ENCODE measurements at regions not wholly inside any gene's neighbourhood (a gene's known extent, or its start where the extent isn't known, plus 50 kb on each side); places are given as distances from the start of the nearest gene placed in this dataset.
"Not testable (repeated sequence)": the region's sequence is repeated elsewhere in the genome, so short reads cannot be mapped to it uniquely, and the experiment has no call there.

DNA sequence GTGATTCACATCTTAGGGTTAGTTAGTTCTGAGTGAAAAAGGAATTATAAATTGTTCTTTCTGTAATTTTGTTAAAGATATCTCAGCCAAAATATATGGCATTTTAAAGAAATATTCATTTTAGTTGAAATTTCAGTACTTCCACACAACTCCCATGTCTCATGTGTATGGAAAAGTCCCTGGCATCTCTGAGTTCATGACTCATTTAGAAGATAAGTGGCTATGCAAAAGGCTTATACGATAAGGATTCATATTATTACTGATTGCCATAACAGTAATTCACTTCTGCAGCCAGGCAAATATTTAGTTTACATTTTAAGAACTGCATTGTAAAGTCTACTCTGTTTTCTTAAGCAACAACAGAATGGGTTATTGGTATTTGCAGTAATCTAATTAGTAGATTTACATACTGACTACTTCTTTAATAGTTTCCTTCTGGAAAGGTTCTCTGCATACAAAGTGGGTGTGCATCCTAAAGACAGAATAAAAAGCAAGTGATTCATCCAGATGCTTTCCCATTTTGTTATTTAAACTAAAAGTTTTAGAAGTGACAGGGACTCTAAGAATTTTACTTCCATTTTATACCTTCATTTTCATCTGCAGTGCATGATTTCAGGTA, 682.4 kb upstream of the PABPC4L start:
- DNase-seq (ENCODE audit: low read depth): no peak

DNA sequence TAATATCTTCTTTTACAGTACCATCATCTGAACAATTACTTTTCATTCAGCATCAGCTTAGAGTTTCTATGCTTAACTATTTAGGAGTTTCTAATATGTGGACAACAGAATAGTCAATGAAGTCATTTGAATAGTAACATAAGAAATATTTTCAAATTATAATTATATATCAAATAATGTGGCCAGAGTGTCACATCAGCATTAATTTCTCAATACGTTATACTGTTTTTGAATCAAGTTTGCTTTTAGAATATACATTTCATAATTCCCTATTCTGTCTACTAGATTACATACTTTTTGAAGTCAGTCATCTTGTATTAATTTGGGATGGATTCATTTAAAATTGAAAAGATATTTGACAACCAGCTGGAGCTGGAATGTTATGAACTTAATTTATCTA, 677.4 kb upstream of the PABPC4L start:
- DNase-seq (ENCODE audit: low read depth): no peak

DNA sequence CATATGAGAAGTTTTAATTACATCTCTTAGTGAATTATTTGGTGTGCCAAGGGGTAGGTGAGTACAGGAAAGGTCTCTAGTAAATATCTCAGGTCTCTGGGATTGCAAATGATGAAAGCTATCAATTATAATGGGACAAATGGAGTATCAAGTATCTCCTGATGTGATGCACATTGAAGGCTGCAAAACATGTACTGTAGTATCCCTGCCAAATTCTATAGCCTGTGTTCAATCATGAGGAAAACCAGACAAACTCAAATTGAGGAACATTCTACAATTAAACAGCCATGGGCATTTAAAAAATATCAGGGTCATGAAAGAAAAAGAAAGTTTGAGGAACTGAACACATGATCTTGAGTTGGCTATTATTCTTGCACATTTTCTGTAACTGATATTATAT, 665.4 kb upstream of the PABPC4L start:
- DNase-seq (ENCODE audit: low read depth): no peak

DNA sequence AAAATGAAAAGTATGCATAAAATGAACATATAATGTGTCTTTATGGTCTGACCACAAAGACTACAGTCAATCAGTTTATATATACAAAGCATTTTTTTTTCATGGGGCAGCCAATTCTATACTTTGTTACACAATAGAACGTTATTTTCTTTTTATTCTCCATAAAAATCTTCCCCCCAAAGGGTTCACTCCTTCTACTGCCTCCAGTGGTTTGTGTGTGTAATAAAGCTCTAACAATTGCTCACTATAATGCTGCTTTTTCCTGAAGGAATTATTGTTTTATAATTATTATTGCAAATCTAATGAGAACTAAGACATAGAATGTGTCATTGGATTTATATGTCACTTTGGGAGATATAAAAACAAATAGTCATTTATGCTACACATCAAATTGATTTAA, 664.1 kb upstream of the PABPC4L start:
- peak; percentile 12 for DNase-seq (ENCODE audit: low read depth)

DNA sequence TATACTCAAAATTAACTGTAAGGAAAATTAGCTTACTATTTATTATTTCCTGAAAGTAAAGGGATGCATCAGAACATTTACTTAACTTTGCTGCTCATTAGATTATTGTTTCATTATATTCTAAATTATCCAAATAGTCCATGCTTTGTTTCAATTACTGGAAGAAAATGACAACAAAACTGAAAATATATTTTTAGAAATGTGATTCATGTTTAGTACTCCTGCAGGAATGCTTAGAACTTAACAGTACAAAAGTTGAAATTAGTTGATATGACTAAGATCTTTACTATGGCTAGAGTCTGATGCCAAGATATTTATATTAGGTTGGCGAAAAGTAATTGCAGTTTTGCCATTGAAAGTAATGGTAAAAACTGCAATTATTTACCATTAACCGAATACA, 660.5 kb upstream of the PABPC4L start:
- DNase-seq (ENCODE audit: low read depth): peak; percentile 64

DNA sequence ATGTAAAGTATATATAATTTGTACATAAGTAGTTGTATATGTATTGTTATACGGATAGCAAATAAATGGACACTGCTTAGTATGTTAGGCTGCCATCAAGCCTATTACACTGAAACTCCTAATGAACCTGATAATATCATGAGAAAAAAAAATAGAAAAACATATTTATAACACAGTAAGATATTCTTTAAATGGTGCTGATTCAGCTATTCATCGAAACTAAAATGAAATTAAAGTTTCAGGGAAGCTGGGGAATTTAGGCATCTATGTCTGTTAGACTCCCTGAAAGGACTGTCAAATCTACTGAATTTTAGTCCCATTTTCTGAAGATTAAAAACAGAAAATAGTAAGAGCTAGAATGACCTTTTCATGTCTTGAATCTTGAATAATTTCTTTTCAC, 647.1 kb upstream of the PABPC4L start:
- no peak for DNase-seq (ENCODE audit: low read depth)

DNA sequence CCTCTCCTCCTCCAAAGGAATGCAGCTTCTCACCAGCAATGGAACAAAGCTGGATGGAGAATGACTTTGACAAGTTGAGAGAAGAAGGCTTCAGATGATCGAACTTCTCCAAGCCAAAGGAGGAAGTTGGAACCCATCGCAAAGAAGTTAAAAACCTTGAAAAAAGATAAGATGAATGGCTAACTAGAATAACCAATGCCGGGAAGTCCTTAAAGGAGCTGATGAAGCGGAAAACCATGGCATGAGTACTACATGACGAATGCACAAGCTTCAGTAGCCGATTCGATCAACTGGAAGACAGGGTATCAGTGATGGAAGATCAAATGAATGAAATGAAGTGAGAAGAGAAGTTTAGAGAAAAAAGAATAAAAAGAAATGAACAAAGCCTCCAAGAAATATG, 629.2 kb upstream of the PABPC4L start:
- DNase-seq (ENCODE audit: low read depth): not testable (repeated sequence)

DNA sequence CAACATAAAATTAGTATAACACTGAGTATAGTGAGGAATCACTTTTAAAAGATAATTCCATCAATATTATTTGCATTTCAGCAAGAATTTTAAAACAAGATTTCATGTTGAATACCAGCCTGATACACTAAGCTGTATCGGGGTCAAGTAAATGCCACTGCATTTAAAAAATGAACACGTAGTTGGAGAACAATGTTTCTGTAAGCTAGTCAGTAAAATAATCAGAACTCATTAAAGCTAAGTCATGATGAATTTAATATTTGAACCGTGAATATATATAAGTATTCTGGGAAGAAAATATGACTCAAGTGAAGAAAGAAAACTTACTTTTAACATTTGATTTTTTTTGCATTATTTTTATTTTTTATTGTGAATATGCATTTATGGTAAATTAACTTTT, 611.0 kb upstream of the PABPC4L start:
- DNase-seq (ENCODE audit: low read depth): no peak

DNA sequence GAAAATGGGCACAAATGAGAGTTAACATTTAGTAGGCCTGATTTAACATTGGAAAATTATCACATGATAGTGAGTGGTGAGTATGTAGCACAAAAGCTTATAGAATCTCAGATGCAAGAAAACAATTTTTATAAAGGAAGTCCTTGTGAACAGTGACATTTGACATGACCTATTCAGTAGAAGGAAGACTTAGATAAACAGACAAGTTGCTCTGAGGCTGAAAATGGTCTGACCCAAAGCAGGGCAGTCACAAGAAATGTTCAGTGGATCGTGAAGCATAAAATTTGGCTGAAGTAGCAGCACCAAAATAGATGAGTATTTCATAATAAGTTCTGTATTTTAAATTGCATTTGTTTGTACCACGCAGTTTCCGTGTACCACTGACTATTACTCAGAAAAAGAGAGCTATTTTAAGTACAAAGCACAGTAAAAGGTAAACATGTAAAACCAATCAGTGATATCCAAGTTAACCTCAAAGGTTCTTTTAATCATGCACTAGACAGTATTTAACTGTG, 605.7 kb upstream of the PABPC4L start:
- no peak for DNase-seq (ENCODE audit: low read depth)

DNA sequence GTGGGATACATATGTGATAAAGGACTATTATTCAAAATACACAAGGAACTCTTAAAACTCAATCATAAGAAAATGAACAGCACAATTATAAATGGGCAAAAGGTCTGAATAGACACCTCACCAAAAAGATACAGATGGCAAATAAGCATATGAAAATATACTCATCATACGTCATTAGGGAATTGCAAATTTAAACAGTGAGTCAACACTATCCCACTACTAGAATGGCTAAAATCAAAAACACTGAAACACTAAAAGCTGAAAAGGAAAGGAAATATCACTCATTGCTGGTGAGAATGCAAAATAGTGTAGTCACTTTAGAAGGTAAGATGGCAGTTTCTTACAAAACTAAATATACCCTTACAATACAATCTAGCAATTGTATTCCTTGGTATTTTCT, 597.0 kb upstream of the PABPC4L start:
- DNase-seq (ENCODE audit: low read depth): no peak

DNA sequence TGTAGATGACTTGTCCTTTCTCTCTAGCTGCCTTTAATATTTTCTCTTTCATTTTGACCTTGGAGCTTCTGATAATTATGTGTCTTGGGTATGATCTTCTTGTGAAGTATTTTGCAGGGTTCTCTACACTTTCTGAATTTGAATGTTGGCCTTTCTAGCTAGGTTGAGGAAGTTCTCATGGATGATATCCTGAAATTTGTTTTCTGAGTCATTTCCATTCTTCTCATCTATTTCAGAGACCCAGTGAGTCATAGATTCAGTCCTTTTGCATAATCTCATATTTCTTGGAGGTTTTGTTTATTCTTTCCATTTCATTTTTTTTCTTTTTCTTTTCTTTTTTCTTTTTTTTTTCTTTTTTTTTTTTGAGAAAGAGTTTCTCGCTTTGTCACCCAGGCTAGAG, 585.7 kb upstream of the PABPC4L start:
- DNase-seq (ENCODE audit: low read depth): peak; percentile 51

DNA sequence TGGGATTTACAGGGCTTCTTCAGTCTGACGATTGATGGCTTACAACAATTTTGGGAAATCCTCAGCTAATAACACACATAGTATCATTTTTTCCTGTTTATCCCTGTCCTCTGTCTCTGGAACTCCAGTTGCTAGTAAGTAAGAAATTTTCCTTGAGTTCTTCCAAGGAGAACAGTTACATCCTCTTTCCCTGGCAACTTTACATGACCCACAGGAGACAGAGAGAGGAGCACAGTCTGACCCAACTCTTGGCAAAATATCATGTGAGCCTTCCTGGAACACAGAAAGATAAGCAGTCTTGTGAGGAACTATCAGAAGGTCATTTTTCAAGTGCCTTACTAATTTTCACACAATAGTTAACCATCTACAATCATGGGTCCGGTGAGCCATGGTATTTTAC, 578.7 kb upstream of the PABPC4L start:
- DNase-seq (ENCODE audit: low read depth): no peak

DNA sequence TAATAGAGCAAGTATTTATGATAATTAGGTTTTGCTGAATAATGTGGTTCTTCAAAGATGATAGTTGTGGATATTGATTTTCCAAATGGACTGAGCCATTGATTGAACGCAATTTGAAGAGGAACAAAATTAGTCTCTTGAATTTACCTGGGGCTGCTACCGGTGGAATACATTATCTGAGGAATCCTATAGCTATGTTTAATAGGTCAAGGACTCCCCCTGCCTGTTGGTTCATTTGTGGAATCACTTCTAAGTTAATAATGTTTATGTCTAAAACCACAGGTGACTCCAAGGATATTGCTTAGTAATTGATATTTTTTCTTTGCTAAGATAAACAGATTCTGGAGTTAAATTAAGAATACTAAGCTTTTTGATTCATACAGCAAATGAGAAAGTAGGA, 576.0 kb upstream of the PABPC4L start:
- DNase-seq (ENCODE audit: low read depth): peak; percentile 25

DNA sequence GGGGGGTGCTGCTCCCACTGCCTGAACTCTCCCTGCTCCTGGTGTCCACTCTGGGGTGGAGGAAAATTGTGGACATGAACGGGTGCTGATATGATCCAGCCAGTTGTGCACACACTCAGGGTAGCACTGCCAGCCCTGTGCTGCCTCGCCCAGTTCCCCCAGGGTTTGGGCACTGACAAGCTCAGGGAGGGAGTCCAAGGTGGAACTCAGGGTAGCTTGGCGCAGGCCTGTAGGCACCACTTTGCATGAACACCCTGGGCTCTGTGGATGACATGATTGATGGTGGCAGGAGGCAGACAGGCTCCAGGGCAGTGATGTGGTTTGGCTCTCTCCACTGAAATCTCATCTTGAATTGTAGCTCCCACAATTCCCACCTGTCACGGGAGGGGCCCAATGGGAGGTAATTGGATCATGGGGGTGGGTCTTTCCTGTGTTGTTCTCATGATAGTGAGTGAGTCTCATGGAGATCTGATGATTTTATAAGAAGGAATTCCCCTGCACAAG, 572.0 kb upstream of the PABPC4L start:
- no peak for DNase-seq (ENCODE audit: low read depth)

DNA sequence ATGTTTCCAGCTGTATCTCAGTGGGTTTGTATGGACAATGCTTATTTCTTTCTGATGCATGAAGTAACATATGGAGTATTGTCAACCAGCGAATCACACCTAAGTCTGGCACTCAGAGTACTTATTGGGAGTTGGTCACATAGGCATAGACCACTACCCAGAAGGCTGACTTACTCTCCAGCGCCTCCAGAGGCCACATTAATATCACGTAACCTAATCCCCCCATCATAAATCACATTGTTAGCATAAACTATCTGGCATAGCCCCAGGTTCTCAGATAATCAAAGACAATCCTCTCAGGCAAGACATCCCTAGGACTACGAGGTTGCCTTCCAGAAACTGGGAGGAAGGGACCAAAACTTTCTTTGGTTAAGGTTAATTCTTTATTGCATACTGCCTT, 560.5 kb upstream of the PABPC4L start:
- DNase-seq (ENCODE audit: low read depth): no peak

DNA sequence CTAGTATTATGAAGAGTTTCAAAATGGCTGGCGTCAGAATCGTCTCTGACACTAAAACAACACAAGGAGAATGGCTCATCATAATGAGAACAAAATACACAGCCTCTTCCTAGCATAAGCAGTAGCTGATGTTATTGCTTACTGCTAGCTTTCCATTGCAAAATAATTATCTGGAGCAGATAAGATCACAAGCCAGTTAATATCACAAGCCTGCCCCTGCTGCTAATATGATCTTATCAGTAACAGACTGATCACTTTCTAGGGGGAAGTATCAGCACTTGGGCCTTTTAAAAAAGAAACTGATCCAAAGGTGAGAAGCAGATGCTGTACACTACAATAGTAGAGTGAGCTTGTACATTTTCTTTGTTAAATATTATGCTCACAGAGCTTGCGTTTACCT, 554.8 kb upstream of the PABPC4L start:
- no peak for DNase-seq (ENCODE audit: low read depth)

DNA sequence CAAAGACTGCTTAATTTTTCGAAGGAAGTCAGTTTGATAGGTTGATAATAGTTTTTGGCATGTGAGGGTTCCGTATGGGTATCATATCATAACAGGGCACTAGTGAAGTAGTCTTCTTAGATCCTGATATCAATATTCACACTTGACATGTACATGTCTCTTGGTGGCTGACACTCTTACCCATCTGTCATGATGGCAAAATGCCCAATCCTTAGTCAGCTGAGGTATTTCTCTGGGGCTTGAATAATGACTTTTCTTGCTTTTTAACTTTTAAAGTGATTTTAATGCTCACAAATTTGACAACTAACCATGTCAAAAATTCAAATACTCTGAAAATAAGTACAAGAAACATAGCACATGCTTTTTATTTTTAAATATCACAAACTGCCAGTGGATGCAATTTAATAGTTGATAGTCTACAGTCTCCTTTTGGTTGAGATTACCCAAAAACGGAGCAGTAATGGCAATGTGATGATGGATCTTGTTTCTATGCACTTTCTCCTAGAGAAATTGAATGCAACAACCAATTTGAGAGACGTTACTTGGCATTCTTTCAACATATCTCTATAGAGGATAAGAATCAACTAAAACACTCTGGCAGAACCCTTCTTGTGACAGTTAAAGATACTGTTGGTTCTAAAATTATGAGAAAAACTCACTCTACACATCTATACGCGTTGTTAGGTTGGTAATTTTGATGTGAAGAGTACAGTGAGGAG, 552.9 kb upstream of the PABPC4L start:
- DNase-seq (ENCODE audit: low read depth): peak; percentile 3

DNA sequence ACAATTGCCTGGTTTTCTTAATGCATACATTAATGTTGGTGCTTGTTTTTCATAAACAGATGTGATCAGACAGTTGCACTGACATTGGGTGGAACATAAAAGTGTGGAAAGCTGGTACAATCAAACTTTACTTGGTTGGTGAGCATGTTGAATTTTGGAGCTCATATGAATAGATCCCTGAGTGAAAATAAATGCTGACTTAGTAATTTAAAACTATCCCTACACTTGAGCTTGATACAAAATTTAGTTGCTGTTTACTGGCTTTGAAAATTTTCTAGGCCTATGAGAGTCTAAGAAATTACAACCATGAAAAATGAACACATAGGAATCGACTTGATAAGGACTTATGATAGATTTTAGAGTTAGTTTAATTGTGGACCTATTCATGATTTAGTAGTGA, 551.8 kb upstream of the PABPC4L start:
- DNase-seq (ENCODE audit: low read depth): no peak

DNA sequence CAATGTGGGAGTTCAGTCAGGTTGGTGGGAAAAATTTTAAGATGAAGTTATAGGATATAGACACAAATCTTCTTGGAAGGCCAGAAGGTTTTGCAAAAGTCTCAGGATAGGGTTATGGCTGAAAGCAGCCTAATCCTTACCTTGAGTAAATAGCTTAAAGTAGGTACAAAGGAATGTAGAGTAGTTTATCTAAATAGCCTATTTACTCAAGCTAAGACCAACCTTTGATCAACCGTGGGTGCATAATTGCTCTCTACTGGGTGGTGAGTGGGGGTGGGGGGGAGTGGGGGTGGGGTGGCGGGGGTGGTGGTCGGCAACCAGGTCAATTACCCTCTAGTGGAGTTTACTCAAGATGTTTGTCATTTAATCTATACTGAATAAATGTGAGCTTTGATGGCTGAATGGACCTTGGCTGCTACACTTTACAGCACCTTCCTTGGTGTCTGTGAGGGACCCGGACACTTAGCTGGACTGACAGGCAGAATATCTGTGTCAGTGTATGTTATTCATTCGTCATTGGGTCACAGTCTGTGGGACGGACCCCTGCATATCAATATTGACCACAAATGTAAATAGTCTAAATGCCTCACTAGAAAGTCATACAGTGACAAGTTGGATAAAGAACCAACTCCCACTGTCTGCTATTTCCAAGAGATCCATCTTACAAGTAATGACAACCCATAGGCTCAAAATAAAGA, 545.7 kb upstream of the PABPC4L start:
- peak; percentile 54 for DNase-seq (ENCODE audit: low read depth)

DNA sequence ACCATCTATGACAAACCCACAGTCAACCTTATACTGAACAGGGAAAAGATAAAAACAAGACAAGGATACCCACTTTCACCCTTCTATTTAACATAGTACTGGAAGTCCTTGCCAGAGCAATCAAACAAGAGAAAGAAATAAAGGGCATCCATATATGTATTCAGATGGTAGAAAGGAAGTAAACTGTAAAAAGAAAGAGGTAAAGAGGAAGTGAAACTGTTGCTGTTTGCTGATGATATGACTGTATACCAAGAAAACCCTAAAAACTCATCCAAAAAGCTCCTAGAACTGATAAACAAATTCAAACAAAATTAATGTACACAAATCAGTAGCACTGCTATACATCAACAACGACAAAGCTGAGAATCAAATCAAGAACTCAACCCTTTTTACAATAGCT, 538.7 kb upstream of the PABPC4L start:
- no peak for DNase-seq (ENCODE audit: low read depth)

DNA sequence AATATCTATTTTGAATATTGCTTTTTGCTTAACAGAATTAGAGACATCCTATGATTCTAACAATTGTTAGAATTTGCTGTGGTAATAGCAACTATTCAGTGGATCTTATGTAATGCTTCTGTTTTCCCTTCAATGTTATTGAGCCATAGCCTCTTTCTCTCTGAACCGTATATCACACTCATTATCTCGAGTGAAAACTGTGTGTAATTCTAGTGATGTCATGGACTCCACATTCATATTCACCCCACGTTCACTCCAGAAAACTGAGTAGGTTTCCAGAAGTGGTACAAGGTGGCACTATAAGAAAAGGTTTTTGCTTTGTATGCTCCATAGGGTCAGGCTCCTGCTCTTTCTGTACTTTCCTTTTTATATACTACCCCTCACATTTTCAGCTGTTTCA, 534.3 kb upstream of the PABPC4L start:
- no peak for DNase-seq (ENCODE audit: low read depth)

DNA sequence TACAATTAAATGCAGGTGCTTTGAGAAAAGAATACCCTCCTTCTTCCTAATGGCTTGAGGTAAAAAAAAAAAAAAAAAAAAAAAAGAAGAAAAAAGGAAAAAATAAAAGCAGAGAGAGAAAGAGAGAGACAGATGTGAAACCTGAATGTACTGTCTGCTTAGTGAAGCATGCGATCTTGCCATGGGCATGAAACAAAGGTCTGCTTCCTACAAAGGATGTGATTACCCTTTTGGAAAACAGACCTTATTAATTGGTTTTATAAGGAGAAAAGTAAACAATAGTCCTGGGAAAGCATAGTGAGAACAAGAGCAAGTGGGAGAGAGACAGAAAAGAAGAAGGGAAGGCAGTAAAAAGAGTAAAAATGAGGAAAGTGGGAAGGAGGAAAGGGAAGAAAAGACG, 526.1 kb upstream of the PABPC4L start:
- no peak for DNase-seq (ENCODE audit: low read depth)

DNA sequence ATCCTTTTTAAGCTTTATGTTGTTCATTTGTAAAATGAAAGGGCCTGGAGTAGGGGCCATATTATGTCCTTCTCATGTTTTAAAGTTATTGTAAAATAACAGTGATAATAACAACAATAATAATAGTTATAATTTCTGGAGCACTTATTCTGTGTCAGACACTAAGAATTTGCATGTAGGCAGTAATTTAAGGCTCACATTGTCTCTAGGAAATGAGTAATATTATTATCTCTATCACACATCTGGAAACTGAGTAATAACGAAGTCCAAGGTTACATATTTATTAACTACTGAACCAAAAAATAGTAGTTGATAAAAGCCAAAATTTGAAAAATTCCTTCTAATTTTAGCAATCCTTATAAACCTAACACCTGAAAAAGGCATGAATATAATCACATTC, 520.7 kb upstream of the PABPC4L start:
- no peak for DNase-seq (ENCODE audit: low read depth)
